T-helper 17 cell (primary cell): ENCODE measurements at regions not wholly inside any gene's neighbourhood (a gene's known extent, or its start where the extent isn't known, plus 50 kb on each side); places are given as distances from the start of the nearest gene placed in this dataset.

Experiments used
- ATAC-seq: fragments of 150-1000 bp; cut with Tn5 transposase; 2 replicates; pipeline ENCODE4 v1.10.0; 2021; ENCODE audit warnings: mild to moderate bottlenecking, moderate library complexity
- DNase-seq, 3 donors: peaks; one replicate each; pipeline versions ENCODE4 v3.0.0 to v3.0.0-alpha.2; 2020 to 2021
- H3K9me3 ChIP-seq: one replicate; pipeline ENCODE4 v1.7.0; 2013; ENCODE audit warnings: low read length, mild to moderate bottlenecking; ENCODE audit not compliant: control insufficient read depth, poor library complexity, severe bottlenecking
- H3K27ac Mint-ChIP-seq: one replicate; pipeline ENCODE4 v1.8.0; 2022; ENCODE audit warnings: mild to moderate bottlenecking, moderate library complexity, mixed read lengths
- H3K27me3 Mint-ChIP-seq: one replicate; pipeline ENCODE4 v1.8.0; 2022; ENCODE audit warnings: mixed read lengths
- H3K36me3 Mint-ChIP-seq: one replicate; pipeline ENCODE4 v1.8.0; 2022; ENCODE audit warnings: low read depth, mixed read lengths
- H3K4me1 Mint-ChIP-seq: one replicate; pipeline ENCODE4 v1.8.0; 2022; ENCODE audit warnings: mild to moderate bottlenecking, mixed read lengths
- H3K4me3 Mint-ChIP-seq: one replicate; pipeline ENCODE4 v1.8.0; 2022; ENCODE audit warnings: mild to moderate bottlenecking, moderate library complexity, mixed read lengths

DNA sequence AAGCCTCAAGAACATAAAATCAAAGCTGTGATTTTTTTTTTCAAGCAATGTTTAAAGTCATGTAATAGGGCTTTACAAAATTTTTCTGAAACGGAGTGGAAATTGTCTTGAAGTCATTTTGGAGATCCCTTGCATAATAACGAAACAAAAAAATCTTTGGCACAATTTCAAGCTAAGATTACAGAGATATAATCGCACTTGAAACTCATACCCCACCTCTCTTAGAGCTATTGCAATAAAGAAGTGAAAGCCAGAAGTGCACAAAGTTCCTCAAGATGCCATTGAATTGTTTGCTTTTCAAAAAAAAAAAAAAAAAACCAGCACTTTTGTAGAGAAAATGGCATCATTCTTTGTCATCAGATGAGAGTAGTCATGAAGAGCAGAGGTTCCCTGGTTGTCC is 152.3 kb downstream of the PAX3 start:
- Mint-ChIP-seq H3K4me3 (no peak overlapping the region), H3K27ac (no peak overlapping the region), H3K27me3 (peaks cover 4% of the 10 kb centered on the region), H3K4me1 (no peaks in the 10 kb centered on the region), H3K36me3 (no peaks in the 10 kb centered on the region)
- DNase-seq (no peak), ATAC-seq (no peak)
- H3K9me3 ChIP-seq, result no peaks in the 10 kb centered on the region

DNA sequence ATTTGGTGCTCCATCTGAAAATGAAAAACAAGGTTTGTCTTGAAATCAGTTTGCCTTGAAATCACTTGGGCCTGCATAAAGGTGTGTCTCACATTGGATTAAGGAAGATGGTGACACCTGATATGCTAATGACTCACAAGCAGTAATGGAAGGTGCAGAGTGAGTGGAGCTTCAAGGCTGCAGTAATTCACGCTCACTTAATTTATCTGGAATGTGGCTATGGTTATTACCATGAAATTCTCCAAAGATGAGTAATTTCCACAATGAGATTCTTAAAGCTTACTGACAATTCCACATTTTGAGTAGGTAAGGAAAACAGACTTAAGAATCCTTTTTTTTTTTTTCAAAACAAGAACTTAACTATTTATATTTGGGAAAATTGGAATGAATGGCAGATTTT is 156.8 kb downstream of the PAX3 start:
- H3K27ac Mint-ChIP-seq, result no peak overlapping the region
- H3K4me3 Mint-ChIP-seq, result no peak overlapping the region
- H3K36me3 Mint-ChIP-seq, result no peaks in the 10 kb centered on the region
- DNase-seq (no peak), ATAC-seq (no peak)
- H3K9me3 ChIP-seq, result no peaks in the 10 kb centered on the region
- H3K27me3 Mint-ChIP-seq, result peaks cover 4% of the 10 kb centered on the region
- no peaks in the 10 kb centered on the region for H3K4me1 Mint-ChIP-seq

- H3K27ac Mint-ChIP-seq, result no peak overlapping the region
- H3K4me1 Mint-ChIP-seq, result no peaks in the 10 kb centered on the region
- H3K4me3 Mint-ChIP-seq, result no peak overlapping the region
- no peaks in the 10 kb centered on the region for H3K27me3 Mint-ChIP-seq
- no peaks in the 10 kb centered on the region for H3K9me3 ChIP-seq
- H3K36me3 Mint-ChIP-seq, result no peaks in the 10 kb centered on the region
- DNase-seq, result no peak
- ATAC-seq, result no peak
These were observed 162.6 kb downstream of the PAX3 start for GRCh38 chr2:222136106-222136630.

DNA sequence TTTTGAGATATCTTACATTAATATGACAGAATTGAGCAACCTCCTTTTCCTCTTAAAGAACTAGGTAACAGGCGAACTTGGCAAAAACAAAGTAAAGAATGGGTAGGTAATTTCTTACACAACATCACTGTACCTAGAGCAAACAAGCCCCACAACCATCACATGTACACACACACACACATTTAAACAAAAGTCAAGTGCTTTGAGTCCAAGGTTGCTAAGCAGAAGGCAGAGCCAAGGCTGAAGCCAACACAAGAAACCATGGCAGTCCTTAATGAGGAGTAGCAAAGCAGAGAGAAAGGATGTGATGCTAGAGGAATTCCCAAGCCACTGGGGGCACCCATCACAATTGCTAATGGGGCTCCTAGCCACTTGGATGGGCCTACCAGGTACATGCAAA is 164.1 kb downstream of the PAX3 start:
- no peak overlapping the region for H3K4me3 Mint-ChIP-seq
- no peaks in the 10 kb centered on the region for H3K4me1 Mint-ChIP-seq
- H3K27me3 Mint-ChIP-seq, result no peaks in the 10 kb centered on the region
- H3K9me3 ChIP-seq, result no peaks in the 10 kb centered on the region
- H3K27ac Mint-ChIP-seq, result no peak overlapping the region
- no peaks in the 10 kb centered on the region for H3K36me3 Mint-ChIP-seq
- no peak for ATAC-seq
- DNase-seq, result no peak

GRCh38 chr2:222133897-222134296 is 164.9 kb downstream of the PAX3 start:
- H3K4me1 Mint-ChIP-seq, result no peaks in the 10 kb centered on the region

DNA sequence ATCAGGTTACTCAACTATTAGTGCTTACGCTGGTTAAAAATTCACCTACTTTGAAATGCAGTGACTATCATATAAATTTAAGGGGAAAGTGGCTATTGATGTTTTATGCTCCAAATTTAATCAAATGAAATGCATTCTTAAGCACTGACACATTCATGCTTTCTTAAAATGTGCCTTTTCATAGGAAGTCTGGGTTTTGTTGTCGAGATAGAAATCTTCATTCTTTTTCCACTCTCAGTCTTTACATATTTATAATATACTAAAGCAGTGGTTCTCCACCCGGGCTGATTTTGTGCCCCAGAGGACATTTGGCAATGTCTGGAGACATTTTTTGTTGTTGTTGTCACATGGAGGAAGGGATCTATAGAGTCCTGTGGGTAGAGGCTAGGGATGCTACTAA is 167.9 kb downstream of the PAX3 start:
- ATAC-seq (no peak), DNase-seq (no peak)
- no peaks in the 10 kb centered on the region for H3K4me1 Mint-ChIP-seq
- H3K27ac Mint-ChIP-seq, result no peak overlapping the region
- H3K9me3 ChIP-seq, result no peaks in the 10 kb centered on the region
- H3K27me3 Mint-ChIP-seq, result peaks cover 6% of the 10 kb centered on the region
- H3K4me3 Mint-ChIP-seq, result no peak overlapping the region
- H3K36me3 Mint-ChIP-seq, result no peaks in the 10 kb centered on the region

More at GRCh38 chr2:222133897-222134296, 164.9 kb downstream of the PAX3 start:
- ATAC-seq (no peak), DNase-seq (no peak)
- H3K27me3 Mint-ChIP-seq, result no peaks in the 10 kb centered on the region
- H3K36me3 Mint-ChIP-seq, result no peaks in the 10 kb centered on the region
- H3K9me3 ChIP-seq, result no peaks in the 10 kb centered on the region
- no peak overlapping the region for H3K4me3 Mint-ChIP-seq
- no peak overlapping the region for H3K27ac Mint-ChIP-seq

DNA sequence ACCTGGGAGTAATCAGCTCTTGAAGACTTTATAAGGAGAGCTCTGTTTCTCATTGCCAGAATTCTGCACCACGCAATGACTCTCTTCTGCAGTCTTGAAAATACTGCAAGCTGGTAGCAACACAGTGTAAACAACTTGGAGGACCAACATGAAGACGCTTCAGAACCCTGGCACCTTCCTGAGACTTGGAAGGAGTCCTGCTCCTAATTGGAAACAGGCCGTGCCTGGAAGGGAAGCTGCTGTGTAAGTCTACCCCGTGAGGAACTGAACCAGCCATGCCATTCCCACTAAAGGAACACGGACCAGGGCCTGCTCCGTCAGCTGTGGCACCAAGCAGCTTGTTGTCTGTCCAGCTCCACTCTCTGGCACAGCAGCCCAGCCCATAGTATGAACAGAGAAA is 171.1 kb downstream of the PAX3 start:
- no peaks in the 10 kb centered on the region for H3K4me1 Mint-ChIP-seq
- no peaks in the 10 kb centered on the region for H3K36me3 Mint-ChIP-seq
- H3K27me3 Mint-ChIP-seq, result peaks cover 6% of the 10 kb centered on the region
- no peak overlapping the region for H3K4me3 Mint-ChIP-seq
- no peak overlapping the region for H3K27ac Mint-ChIP-seq
- ATAC-seq, result no peak
- DNase-seq, result no peak
- no peaks in the 10 kb centered on the region for H3K9me3 ChIP-seq

- no peaks in the 10 kb centered on the region for H3K36me3 Mint-ChIP-seq
- no peak for ATAC-seq
- H3K4me3 Mint-ChIP-seq, result no peak overlapping the region
- H3K27ac Mint-ChIP-seq, result no peak overlapping the region
- H3K9me3 ChIP-seq, result no peaks in the 10 kb centered on the region
- no peaks in the 10 kb centered on the region for H3K4me1 Mint-ChIP-seq
- no peaks in the 10 kb centered on the region for H3K27me3 Mint-ChIP-seq
- DNase-seq, result no peak
These were observed 177.9 kb downstream of the PAX3 start for GRCh38 chr2:222120933-222121332.

DNA sequence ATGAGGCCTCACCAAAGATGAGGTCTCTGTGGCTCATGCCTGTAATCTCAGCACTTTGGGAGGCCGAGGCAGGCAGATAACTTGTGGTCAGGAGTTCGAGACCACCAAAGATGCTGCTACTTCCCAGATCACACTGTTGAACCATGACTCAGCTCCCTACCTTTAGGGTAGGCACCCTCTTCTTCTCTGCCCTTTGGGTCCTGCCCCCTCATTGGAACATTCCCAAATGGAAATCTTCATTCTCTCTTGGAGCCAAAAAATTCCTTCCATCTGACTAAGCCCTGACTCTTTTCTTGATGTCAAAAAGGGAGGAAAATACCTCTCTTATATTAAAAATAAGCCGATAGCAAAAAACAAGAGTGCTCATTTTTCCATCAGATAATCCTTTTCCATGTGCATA is 183.5 kb downstream of the PAX3 start:
- Mint-ChIP-seq H3K27me3 (no peaks in the 10 kb centered on the region), H3K4me1 (no peaks in the 10 kb centered on the region), H3K4me3 (no peak overlapping the region), H3K27ac (no peak overlapping the region), H3K36me3 (no peaks in the 10 kb centered on the region)
- ATAC-seq (no peak), DNase-seq (no peak)
- H3K9me3 ChIP-seq, result no peaks in the 10 kb centered on the region

- H3K27ac Mint-ChIP-seq, result no peak overlapping the region
- no peak overlapping the region for H3K4me3 Mint-ChIP-seq
- H3K4me1 Mint-ChIP-seq, result no peaks in the 10 kb centered on the region
- H3K27me3 Mint-ChIP-seq, result no peaks in the 10 kb centered on the region
- DNase-seq, result no peak
- H3K36me3 Mint-ChIP-seq, result no peaks in the 10 kb centered on the region
- no peaks in the 10 kb centered on the region for H3K9me3 ChIP-seq
- ATAC-seq, result no peak
These were observed 189.7 kb downstream of the PAX3 start for GRCh38 chr2:222108957-222109585.

GRCh38 chr2:222108497-222108896 is 190.3 kb downstream of the PAX3 start:
- H3K4me3 Mint-ChIP-seq, result no peak overlapping the region
- ATAC-seq (no peak), DNase-seq (no peak)
- H3K36me3 Mint-ChIP-seq, result no peaks in the 10 kb centered on the region
- no peak overlapping the region for H3K27ac Mint-ChIP-seq
- no peaks in the 10 kb centered on the region for H3K9me3 ChIP-seq
- no peaks in the 10 kb centered on the region for H3K27me3 Mint-ChIP-seq
- no peaks in the 10 kb centered on the region for H3K4me1 Mint-ChIP-seq

DNA sequence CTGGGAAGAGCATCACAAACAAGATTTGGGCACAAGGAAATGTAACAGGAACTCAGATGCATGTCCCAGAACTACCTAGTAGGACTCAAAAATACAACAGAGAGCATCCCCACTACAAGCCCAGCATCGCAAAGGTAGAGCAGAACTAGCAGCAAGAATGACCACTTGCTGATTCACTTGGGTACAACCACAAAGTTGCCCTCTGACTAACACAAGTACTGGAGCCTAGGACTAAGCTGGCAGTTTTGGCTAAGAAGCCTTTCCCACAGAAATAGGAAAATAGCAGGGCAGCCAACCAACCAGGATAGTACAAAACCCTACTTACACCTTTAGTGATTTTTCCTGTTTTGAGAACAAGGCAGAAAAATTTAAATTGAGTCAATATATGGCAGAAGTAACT is 193.8 kb downstream of the PAX3 start:
- ATAC-seq (no peak), DNase-seq (no peak)
- no peaks in the 10 kb centered on the region for H3K9me3 ChIP-seq
- Mint-ChIP-seq H3K4me1 (no peaks in the 10 kb centered on the region), H3K4me3 (no peak overlapping the region), H3K36me3 (no peaks in the 10 kb centered on the region), H3K27me3 (no peaks in the 10 kb centered on the region), H3K27ac (no peak overlapping the region)

GRCh38 chr2:222102575-222103349 is 196.0 kb downstream of the PAX3 start:
- Mint-ChIP-seq H3K27me3 (peaks cover 6% of the 10 kb centered on the region), H3K27ac (no peak overlapping the region), H3K4me1 (no peaks in the 10 kb centered on the region), H3K36me3 (peaks cover 2% of the 10 kb centered on the region), H3K4me3 (no peak overlapping the region)
- ATAC-seq (no peak), DNase-seq (no peak)
- no peaks in the 10 kb centered on the region for H3K9me3 ChIP-seq
